HG03280 (cell line): ENCODE measurements at regions not wholly inside any gene's neighbourhood (a gene's known extent, or its start where the extent isn't known, plus 50 kb on each side); places are given as distances from the start of the nearest gene placed in this dataset.

ENCODE experiments used
- ATAC-seq: cut with Tn5 transposase; IDR thresholded peaks from one replicate; pipeline ENCODE4 v1.9.1; 2021; ENCODE audit warnings: mild to moderate bottlenecking, moderate library complexity; ENCODE audit not compliant: unreplicated experiment

- no peak for ATAC-seq
Observed at GRCh38 chr5:7955476-7955875, 86.5 kb downstream of the MTRR start.

DNA sequence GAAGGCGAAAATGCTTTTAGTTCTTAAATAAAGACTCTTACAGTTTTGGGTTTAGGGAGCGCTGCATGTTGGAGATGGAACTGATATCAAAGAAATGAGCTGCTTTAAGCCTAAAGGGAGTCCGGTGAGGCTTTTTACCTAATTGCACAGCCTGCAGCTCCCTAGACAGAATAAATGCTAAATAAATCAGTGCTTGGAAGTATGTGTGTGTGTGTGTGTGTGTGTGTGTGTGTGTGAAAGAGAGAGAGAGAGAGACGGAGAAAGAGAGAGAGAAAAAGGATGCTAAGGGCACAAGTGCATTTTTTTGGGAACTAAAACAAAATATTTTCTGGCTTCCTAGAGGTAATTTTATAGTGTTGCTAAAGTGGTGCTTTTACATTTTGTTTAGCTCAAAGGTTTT lies 88.4 kb downstream of the MTRR start:
- ATAC-seq, result no peak

DNA sequence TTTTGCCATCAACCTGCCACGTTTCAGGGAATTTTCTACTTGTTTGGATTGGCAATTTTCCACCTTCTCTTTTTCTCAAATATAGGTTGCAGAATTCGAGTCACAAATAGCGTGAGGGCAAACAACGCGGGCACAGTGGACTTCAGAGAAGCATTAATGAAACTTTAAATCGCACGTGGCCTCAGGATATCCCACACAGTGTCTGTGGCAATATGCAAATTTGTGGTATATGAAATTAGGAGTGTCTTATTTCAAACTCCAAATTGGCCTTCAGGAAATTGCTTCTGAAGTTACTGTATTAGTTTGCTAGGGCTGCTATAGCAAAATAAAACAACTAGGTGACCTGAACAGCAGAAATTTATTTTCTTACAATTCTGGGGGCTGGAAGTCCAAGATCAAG lies 91.2 kb downstream of the MTRR start:
- no peak for ATAC-seq

DNA sequence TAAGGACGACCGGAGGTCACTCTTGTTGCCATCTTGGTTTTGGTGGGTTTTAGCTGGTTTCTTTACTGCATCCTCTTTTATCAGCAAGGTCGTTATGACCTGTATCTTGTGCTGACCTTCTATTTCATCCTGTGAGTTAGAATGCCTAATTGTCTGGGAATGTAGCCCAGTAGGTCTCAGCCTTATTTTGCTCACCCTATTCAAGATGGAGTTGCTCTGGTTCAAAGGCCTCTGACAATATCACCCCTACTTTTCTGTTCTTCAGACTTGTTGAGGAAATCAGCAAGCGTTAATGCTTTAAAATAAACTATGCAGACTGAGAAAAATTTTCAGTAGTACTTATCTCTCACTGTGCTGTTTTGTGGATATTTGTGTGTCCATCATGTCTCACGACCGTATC lies 92.6 kb downstream of the MTRR start:
- no peak for ATAC-seq

- ATAC-seq, result peak; percentile 62
Observed at GRCh38 chr5:7970816-7971215, 101.9 kb downstream of the MTRR start.

DNA sequence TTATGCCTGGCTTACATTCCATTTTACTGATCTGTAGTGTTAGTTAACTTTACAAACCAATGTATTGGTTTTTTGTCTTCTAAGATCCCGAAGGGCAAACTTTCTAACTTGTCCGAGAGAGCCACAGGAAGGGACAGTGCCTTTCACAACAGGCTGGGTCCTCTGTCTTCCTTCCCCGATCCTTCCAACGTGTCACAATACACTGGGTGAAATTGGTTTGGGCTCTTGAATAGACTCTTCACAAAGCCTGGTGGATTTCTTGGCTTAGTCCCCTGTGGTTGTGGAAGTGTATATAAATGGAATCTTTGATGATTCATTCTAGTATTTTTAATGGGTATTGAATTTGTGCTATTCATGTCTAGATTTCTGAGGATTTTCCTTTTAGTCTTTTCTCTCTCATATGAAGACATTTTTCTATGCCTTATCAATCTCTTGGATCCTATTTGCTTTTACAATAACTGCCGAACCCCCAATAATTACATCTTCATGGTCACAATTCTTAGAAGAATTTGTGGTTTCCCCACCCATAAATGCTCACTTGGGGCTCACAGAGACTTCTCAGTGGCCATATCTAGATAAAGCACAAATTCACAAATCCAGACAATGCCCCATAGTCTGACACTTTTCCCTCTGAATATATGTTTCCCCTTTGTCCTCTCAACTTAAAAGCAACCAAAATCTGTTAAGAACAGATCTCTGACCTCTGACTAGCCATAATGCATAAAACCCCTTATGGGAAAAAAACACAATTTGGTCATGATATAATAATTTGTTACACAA lies 107.7 kb downstream of the MTRR start:
- ATAC-seq, result no peak

GRCh38 chr5:7978114-7978513 lies 109.2 kb downstream of the MTRR start:
- no peak for ATAC-seq

DNA sequence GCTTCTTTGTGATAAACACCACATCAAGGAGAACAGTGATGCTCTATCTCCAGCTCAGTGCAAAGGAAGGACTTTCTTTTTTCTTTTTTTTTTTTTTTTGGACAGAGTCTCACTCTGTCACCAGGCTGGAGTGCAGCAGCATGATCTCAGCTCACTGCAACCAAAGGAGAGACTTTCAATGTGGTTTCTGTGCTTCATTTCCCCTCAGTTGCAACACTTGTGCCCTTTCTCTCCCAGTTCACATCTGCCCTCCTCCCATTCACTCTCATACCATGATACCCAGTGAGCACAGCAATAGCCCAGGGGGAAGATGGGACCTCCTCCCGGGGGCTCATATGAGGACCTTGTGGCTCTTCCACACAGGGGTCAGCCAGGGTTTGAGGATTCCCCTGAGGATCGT lies 110.0 kb downstream of the MTRR start:
- no peak for ATAC-seq

- ATAC-seq, result no peak
Observed at GRCh38 chr5:7980881-7981280, 111.9 kb downstream of the MTRR start.

DNA sequence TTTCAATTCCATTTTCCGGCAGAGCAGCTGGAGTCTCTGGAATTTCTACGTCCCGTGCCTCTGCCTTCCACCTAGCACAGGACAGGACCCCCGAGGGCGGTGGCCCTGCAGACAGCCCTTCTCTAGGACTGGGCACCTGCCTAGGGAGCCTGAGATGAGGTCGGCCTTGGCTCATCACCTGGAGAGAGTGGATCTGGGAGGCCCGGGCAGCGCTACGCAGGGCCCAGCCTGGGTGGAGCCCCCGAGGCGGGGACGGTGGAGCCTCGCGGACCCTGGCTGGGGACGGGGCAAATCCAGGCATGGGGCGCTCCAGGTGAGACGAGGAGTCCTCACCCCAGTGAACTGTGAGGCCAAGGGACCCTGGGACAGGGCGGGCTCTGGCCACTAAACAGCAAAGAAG lies 114.5 kb downstream of the MTRR start:
- ATAC-seq, result no peak

DNA sequence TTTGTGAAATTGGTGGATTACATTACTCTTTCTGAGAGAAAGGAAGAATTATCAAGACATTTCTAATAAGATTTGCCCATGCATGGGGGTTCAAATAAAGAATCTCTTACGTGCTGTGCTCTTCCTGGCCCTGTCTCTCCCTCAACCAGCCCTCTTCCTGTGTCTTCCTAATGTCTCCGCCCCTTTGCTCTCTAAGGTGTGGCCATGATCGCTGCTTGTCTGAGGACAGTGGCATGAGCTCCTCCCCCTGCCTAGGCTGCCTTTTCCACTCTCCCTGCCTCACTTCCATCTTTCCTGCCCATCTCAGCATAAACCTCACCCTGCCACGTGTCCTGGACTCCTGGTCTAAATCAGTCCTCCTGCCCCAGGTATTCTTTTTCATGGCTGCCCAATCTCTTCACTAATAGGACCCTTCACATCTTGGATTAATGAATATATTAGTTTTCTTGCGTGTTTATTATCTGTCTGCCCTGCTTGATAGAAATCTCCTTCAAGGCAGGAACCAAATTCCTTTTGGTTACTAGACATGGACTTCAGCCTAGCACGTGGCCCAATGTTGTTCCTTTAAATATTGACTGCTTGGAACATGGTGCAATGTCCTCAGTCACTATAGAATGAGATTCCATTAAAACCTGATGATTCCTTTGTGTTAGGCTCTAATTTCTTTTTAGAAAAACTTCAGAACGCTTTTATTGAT lies 122.3 kb downstream of the MTRR start:
- ATAC-seq, result no peak

- ATAC-seq, result no peak
Observed at GRCh38 chr5:7995688-7996294, 126.8 kb downstream of the MTRR start.

- ATAC-seq, result no peak
Observed at GRCh38 chr5:8005416-8005815, 136.5 kb downstream of the MTRR start.

- ATAC-seq, result no peak
Observed at GRCh38 chr5:8012131-8012977, 143.4 kb downstream of the MTRR start.

DNA sequence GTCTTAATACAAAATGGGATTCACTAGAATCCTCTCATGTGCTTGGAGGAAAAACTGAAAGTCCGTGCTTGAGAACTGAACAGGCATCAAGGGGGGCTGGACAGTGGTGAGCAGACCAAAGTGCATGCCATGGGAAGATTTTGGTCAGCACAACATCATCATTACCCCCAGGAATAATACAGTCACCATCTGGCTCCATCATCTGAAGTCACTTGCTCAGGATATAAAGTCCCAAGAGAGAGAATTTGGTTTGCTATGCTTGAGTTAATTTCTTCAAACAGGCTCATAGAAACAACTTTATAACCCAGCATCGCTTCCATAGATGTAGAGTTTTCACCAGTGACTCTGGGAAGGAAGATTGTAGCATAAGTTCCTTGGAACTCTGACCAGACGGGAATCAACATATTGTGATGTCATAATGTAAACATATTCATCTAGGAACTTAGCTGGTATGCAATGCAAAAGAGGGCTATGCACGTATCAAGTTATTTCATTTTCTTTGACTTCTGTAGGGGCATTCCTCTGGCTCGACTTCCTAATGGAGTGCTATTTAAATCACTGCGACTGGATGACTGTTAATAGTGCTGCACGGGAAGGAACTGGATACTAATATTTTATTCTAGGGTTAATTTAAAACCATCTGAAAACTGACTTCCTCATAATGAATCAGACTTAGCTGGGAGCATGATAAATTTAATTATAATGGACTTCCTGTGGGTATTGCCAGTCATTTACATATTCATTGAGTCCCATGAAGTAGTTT lies 145.2 kb downstream of the MTRR start:
- no peak for ATAC-seq

DNA sequence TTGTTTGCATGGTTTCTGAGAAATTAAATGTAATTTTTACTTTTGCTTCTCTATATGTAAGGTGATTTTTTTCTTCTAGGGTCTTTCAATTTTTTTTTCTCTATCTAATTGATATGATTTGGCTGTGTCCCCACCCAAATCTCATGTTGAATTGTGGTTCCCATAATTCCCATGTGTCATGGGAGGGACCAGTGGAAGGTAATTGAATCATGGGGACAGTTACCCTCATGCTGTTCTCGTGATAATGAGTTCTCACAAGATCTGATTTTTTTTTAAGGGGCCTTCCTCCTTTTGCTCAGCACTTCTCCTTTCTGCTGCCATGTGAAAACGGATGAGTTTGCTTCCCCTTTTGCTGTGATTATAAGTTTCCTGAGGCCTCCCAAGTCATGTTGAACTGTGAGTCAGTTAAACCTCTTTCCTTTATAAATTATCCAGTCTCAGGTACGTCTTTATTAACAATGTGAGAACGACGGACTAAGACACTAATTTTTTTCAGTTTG lies 150.8 kb downstream of the MTRR start:
- no peak for ATAC-seq

DNA sequence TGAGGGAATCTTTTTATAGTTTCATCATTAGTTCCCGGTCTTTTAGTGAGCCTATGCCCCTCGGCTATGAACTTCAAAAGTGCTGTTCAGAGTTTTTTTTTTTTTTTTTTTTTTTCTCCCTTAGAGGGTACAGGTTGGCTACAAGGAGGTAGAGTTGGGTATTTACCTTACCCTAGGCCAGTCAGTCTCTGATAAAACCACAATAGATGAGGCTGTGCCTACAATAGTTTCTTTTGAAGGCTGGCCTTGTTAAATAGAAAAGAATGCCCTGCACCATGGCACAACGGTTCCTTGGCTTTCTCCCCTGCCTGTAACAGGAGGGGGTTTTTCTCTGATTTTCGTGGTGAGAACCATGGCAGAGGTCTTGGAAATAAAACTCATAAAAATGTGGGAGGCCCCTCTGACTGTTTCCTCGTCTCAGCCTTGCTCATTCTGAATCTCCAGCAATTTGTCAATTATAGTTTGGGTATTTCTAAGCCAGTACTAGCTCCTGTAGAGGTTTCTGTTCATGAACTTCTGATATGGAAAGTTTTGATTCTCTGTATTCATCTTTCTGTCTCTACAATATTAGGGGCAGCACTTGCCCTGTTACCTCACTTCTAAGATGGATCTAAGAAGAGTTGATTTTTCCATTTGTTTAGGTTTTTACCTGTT lies 152.0 kb downstream of the MTRR start:
- ATAC-seq, result no peak

GRCh38 chr5:8028243-8028642 lies 159.3 kb downstream of the MTRR start:
- ATAC-seq, result no peak

DNA sequence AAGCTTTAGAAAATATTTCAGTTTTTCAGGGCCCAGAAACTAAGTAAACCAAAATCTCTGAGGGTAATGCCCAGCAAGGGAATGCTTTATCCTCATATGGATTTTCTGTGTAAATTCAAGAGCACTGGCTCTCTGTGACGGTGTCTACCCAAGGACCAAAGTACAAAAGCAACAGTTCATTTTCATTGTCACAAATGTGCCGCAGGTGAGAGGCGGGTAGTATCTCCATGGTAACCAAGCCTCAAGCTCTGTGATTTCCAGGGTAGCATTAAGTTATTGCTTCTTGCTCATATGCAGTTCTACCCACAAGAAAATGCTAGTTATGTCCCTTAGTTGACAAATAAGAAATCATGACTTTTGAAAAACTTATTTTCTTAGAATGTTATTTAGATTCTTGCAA lies 164.3 kb downstream of the MTRR start:
- ATAC-seq, result no peak

GRCh38 chr5:8034852-8035251 lies 165.9 kb downstream of the MTRR start:
- no peak for ATAC-seq
